GM12873 (cell line): ENCODE measurements at regions not wholly inside any gene's neighbourhood (a gene's known extent, or its start where the extent isn't known, plus 50 kb on each side); places are given as distances from the start of the nearest gene placed in this dataset.

Experiments used
- TF ChIP-seq, protein P1 (sequence below): IDR thresholded peaks from 2 replicates; pipeline ENCODE4 v1.5.1; 2012; ENCODE audit warnings: low read depth, mild to moderate bottlenecking, moderate library complexity, low read length, control low read depth; ENCODE audit not compliant: insufficient read depth; ENCODE audit errors: missing control alignments

DNA sequence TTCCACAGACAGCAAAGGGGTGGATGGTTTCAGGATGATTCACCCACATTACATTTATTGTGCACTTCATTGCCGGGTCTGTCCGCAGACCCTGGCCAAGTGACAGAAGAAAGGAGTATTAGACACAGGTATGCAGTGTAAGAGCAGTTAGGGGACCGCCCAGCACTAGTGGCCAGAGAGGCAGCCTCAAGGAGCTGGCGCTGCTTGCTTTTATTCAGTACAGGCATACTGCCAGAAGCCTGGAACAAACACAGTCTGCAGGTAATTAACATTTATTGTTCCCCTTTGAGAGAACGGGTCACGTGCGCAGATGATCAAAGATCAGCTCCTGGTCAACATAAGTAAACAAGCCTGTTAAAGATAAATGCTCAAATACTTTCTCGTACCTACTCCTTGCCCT is 1639.0 kb upstream of the IGFBP7 start:
- TF ChIP-seq, protein P1, sequence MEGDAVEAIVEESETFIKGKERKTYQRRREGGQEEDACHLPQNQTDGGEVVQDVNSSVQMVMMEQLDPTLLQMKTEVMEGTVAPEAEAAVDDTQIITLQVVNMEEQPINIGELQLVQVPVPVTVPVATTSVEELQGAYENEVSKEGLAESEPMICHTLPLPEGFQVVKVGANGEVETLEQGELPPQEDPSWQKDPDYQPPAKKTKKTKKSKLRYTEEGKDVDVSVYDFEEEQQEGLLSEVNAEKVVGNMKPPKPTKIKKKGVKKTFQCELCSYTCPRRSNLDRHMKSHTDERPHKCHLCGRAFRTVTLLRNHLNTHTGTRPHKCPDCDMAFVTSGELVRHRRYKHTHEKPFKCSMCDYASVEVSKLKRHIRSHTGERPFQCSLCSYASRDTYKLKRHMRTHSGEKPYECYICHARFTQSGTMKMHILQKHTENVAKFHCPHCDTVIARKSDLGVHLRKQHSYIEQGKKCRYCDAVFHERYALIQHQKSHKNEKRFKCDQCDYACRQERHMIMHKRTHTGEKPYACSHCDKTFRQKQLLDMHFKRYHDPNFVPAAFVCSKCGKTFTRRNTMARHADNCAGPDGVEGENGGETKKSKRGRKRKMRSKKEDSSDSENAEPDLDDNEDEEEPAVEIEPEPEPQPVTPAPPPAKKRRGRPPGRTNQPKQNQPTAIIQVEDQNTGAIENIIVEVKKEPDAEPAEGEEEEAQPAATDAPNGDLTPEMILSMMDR, result no peak

DNA sequence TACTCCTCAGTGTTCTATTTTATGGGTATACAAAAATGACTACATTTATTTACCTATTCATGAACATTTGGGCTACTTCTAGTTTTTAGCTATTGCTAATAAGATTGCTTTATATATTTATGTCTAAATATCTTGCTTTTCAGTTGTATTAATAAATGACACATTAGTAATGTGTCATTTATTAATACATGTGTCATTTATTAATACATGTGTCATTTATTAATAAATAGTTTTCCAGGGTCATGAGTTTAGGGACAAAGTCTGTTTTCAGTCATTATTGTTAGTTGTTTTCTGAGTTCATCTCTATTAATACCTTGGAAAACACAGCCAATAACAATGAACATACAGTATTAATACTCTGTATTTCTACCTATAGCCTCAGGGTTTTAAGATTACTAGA is 1630.7 kb upstream of the IGFBP7 start:
- TF ChIP-seq, protein P1, result no peak

DNA sequence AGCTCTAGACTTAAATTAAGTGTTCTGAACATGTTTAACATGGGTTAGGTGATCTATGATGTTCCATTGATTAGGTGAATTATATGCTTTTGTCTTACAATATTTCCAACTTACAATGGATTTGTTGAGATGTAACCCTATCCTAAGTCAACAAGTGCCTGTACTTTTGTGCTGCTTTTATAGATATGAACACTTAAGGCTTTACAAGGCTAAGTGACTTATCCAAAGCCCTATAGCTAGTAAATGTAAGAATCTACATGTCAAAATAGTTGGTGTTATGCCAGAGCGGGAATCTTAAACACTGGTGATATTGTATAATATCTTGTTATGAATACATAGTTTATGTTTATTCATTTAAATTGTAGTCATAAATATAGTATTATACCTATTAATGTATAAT is 1629.1 kb upstream of the IGFBP7 start:
- TF ChIP-seq, protein P1, result no peak

DNA sequence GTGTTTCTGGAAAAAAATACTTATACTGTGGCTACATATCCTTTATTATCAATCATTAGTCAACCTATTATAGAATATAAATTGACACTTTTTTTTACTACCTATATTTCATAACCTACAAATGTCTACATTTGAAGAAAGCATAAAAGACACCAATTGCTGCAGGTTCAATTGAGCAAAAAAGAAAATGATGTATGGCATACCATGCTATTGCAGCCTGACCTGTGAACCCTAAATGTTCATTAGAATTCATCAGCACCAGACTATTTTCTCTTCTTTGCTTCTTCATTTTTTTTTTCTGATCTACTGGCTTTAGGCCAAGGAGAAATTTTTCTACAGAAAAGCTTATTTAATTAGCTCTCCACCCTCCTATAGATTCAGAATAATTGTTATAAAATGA is 1628.2 kb upstream of the IGFBP7 start:
- TF ChIP-seq, protein P1, result no peak

DNA sequence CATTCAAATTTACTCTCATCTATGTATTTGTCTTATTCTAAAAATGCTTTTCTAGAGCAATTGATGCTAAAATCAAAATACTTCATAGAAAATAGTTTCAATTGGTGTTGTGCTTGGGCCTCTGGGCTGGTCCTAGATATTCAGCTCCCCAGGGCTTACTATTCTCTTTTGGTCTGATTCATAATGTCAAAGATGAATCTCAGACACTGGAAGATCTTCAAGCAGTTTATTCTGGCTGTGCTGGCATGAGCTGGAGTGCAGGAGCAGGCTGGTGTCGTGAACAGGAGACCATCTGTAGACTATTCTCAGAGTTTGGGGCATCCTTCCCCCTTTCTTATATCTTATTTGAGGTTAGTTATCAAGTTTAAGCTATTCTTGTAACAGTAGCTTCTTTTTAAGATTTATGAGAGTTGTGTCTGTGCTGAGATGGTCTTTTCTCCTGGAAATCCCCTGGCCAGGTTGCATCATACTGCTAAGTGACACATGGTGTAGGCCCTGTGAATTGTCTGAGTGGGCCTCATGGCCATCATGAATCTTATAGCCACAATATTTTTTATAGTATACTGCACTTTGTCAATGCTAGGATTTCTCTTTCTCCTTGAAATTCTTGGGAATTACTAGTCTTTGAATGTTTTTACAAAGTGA is 1624.0 kb upstream of the IGFBP7 start:
- TF ChIP-seq, protein P1, result no peak

DNA sequence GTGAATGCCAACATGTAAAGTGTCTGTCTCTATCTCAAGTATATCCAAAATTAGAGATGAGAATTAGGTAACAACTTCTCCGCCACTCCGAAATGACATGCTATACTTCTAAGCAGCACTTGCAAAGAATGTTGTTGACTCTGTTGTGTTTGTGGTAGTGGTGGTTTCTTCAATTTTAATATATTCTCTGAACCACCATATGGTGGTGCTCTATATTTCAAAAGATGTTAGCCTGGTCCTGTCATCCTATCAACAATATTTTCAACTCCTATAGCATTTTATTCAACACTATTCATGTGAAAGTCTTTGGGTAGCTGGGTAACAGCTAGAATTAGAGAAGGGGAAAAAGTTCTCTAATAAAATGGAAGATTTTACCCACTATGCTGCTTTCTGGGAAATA is 1622.8 kb upstream of the IGFBP7 start:
- TF ChIP-seq, protein P1, result no peak

DNA sequence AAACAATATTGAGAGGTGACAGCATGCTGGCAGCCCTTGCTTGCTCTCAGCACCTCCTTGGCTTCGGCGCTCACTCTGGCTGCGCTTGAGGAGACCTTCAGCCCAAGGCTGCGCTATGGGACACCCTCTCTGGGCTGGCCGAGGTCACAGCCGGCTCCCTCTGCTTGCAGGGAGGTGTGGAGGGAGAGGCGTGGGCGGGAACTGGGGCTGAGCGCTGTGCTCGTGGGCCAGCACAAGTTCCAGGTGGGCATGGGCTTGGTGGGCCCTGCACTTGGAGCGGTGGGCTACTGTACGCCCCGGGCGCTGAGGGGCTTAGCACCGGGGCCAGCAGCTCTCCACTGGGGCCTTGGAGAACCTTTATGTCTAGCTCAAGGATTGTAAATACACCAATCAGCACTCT is 1613.8 kb upstream of the IGFBP7 start:
- TF ChIP-seq, protein P1, result no peak
